Ecto neural progenitor cell (in vitro differentiated cells): ENCODE measurements at regions not wholly inside any gene's neighbourhood (a gene's known extent, or its start where the extent isn't known, plus 50 kb on each side); places are given as distances from the start of the nearest gene placed in this dataset.
"Not testable (repeated sequence)": the region's sequence is repeated elsewhere in the genome, so short reads cannot be mapped to it uniquely, and the experiment has no call there.

Source experiments
- DNase-seq: peaks from one replicate; pipeline ENCODE4 v3.0.0-alpha.2; 2018; ENCODE audit warnings: low spot score

DNA sequence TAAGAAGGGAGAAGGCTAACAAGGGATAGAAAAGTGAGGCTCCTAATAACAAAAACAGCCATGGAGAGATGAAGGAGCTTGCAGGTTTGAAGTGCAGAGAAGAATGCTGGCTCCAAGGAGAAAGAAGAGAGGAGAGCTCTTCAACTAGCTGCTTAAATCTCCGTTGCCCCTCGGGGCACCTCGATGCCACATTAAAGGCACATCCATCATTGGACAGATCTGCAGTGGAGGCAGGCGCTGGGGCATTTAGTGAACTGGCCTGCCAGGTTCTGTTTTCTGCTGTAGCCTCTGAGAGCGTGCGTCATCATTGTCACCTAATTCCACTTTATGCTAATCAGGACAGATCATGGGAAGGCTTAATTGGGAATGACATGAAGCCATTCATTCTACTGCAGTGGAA is 1426.2 kb upstream of the WWC1 start:
- DNase-seq = no peak

DNA sequence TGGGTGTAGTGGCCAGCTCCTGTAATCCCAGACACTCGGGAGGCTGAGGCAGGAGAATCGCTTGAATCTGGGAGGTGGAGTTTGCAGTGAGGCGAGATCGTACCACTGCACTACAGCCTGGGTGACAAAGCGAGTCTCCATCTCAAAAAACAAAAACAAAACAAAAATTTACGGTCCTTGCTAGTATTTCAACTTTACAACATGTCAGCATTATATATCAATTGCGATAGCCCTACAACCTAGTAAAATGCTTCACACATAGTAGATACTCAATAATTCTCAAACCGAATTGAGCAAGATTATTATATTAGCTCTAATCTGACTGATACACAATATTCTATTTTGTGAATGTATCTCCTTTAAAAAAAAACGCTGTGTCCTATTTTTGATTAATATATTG is 1411.0 kb upstream of the WWC1 start:
- no peak for DNase-seq

DNA sequence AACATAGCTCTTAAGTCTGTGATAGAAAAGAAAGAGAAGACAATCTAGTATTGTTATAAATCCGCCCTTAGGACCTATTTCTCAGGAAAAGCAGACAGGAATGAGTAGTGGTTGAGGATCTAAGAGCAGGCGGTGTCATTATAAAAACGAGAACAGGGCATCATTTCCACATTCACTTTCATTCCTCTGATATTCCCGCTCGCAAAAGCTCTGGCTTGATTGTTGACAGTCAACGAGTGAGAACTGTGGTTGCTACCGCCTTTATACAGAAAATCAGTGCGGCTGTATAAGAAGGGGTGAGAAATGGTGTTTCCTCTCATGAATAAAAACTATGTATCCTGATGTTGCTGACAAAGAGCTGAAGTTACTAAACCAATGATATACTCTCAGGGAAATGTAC is 1409.6 kb upstream of the WWC1 start:
- DNase-seq = no peak

DNA sequence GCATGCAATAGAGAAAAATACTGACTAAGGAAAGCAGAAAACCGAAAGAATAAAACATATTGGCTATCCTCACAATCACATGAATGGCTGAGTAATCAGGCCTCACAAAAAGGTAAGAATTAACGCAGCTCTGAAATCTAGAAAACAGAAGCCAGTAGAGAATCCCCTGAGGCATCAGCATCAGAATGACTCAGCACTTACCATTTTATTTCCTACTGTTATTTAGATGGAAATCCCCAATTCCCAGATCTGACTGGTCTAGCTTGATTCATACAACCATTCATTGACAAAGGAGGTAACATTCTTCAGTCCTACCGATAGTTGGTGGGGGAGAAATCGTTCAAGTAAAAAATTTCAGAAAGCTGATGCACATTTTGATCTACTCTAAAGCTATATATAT is 1408.4 kb upstream of the WWC1 start:
- no peak for DNase-seq

DNA sequence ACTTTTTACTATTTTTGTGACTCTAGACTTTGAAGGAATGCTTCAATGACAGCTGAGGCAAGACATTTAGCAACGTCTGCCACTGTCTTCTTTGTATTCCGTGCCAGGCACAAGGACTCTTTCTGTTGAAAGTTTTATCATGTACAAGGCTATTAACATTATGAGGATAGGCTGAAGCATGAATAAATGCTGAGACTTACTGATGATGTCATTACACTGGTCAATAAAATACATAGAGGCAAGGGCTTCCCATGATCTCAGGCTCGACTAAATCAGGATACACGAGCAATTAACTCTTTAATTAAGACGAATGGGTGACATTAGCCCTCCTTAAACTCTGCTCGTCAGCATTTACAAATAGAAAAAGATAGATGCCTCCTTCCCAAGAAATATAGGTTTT is 1393.3 kb upstream of the WWC1 start:
- no peak for DNase-seq

DNA sequence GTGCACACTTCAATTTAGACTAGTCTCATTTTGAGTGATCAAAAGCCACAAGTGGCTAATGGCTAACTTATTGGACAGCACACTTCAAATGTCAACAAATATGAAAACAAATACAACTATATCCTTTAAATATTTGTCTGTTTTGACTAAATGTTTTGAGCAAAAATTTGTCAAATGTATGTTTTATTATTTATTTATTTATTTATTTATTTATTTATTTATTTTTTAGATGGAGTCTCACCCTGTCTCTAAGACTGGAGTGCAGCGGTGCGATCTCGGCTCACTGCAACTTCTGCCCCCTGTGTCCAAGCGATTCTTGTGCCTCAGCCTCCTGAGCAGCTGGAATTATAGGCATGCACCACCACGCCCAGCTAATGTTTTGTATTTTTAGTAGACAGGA is 1392.1 kb upstream of the WWC1 start:
- no peak for DNase-seq

DNA sequence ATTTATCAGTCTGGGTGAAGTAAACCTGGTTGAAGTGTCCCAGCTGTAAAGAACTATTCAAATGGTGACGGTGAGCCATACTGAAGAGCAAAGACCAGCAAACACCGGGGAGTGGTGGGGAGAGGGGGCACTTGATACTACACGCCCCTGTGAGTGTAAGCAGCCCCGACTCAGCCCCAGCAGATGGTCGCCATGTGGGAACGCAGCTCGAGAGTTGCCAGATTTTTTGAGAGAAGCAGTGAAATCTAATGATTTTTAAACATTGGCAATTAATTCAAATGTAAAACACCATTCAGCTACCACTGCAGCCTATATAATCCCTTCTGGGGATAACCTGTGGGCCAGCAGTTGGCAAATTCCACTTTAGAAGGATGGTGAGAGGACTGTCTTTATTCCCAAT is 1386.9 kb upstream of the WWC1 start:
- no peak for DNase-seq

DNA sequence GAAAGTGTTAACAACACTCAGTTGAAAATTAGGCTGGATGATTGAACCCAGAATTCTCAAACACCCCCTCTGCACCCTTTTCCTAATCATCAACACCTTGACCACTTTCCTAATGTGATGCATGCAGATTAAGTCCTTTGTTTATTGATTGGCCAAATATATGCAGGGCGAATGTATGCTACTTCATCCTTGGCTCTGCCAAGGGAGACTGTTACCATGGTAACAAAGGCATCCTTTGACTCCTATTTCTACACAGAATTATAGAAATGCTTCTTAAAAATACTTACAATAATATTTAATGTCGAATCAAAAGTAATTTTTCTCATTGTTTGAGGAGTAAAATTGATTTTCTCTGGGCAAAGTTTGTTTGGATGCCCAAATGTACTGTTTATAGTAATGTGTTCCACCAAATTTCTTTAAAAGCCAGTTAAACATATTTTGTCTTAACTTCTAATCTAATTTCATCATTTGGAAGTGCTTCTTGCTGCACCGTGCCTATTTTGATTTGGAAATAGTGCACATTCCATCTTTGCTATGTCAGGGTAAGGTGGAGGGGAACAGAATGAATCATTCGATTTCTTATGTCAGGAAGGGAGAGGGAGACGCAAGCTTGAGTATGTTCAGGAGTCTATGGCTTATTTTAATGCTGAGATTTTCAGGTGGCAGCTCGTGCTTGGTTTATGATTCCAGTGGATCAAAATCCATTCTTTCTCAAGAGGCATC is 1384.3 kb upstream of the WWC1 start:
- no peak for DNase-seq

DNA sequence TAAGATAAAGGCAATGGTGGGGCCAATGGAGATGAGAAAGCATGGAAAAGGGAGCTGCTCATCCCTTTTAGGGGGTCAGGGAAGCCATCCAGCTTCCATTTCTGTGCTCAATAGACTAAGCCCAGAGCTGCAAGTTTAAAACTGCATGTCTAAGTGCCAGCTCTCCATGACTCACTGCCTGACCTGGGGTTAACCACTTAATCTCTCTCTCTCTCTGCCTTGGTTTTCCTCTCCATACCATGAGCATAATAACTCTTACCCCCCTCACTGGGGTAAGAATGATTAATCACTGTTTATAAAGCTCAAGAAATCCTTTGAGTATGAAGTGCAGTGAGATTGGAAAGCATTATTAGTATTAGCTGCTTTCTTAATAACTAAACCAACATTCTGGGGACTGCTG is 1382.4 kb upstream of the WWC1 start:
- DNase-seq = no peak

DNA sequence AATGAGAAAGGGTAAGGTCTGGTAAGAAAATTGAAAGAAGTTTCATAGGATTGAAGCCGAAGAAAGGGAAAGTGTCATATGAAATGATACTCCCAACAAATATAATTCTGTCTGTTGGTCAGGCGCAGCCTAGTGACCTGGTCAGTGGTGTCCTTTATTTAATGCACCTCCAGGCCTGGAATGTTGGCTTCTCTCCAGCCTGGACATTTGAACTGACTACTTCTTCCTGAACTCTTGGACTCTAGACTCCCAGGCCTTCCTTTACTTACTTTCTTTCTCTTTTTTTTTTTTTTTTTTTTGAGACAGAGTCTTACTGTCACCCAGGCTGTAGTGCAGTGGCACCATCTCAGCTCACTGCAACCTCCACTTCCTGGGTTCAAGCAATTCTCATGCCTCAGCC is 1381.5 kb upstream of the WWC1 start:
- no peak for DNase-seq

DNA sequence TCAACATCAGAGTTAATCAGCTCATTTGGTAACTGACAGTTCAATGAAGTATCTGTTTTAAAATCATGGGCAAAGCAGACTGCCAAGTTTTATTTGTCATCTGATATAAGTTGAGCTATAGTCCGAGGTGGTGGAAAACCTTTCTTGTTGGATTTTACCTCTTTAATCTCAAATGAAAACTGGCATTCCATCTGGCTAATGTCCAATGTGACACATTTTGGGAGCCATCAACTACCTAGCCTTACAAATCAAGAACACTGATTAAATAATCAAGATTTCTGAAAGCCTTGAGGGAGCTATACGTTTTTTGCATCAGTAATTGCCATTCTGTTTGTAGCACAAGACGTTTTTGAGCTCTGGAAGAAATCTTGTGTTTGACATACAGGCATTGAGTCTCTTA is 1380.5 kb upstream of the WWC1 start:
- no peak for DNase-seq

DNA sequence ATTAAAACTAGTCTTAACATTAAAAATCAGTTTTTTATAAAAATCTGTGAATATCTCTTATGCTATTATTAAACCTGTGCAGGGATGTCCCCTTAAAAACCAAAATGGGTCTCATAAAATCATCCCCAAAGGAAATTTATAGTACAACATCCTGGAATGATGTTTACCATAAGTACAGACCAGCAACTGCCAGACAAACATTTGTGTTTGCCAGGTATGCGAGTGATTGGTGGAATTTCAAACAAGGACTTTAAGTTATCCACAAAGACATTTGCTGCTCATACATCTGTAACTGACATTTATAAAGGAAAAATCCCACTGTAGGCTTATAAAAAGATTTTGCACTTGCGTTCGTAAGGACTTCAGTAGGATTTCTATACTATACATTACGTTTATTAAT is 1375.4 kb upstream of the WWC1 start:
- no peak for DNase-seq

DNA sequence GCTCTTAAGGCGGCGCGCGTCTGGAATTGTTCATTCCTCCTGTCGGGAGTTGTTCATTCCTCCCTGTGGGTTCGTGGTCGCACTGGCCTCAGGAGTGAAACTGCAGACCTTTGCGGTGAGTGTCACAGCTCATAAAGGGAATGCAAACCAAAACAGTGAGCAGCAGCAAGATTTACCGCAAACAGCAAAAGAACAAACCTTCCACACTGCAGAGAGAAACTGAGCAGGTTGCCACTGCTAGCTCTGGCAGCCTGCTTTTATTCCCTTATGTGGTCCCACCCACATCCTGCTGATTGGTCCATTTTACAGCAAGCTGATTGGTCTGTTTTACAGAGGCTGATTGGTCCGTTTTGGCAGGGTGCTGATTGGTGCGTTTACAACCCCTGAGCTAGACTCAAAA is 1365.3 kb upstream of the WWC1 start:
- no peak for DNase-seq

DNA sequence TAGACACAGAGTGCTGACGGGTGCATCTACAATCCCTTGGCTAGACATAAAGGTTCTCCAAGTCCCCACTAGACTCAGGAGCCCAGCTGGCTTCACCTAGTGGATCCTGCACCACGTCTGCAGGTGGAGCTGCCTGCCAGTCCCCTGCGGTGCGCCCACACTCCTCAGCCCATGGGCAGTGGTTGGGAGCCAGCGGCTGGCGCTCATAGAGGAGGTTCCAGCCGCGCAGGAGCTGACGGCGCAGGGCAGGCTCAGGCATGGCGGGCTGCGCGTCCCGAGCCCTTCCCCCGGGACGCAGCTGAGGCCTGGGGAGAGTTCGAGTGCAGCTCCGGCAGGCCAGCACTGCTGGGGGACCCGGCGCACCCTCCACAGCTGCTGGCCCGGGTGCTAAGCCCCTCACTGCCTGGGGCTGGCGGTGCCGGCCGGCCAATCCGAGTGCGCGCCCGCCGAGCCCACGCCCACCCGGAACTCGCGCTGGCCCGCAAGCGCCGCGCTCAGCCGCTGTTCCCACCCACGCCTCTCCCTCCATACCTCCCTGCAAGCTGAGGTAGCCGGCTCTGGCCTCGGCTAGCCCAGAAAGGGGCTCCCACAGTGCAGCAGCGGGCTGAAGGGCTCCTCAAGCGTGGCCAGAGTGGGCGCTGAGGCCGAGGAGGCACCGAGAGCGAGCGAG is 1364.5 kb upstream of the WWC1 start:
- not testable (repeated sequence) for DNase-seq

DNA sequence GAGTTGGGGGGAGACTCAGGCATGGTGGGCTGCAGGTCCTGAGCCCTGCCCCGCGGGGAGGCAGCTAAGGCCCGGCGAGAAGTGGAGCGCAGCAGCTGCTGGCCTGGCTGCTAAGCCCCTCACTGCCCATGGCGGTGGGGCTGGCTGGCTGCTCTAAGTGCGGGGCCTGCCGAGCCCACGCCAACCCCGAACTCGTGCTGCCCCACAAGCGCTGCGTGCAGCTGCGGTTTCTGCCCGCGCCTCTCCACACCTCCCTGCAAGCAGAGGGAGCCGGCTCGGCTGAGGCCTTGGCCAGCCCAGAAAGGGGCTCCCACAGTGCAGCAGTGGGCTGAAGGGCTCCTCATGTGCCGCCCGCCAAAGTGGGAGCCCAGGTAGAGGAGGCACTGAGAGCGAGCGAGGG is 1355.1 kb upstream of the WWC1 start:
- DNase-seq = no peak

DNA sequence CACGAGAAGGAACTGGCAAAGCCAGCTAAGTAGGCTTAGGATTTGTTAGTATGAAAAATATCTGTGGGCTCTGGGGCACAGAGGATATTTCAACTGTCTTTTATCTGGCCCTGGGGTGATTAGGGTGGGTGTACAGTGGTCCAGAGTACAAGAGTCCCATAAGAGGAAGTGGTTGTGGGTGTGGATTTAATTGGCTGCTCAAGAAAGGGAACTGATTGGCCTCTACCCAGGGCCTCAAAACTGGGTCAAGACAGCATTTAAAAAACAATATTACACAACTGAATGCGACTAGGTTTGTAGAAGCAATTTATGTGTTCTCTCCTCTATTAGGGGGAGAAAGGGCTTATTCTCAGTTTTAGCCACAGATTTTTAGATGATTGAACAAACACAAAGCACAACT is 1353.4 kb upstream of the WWC1 start:
- DNase-seq = no peak

DNA sequence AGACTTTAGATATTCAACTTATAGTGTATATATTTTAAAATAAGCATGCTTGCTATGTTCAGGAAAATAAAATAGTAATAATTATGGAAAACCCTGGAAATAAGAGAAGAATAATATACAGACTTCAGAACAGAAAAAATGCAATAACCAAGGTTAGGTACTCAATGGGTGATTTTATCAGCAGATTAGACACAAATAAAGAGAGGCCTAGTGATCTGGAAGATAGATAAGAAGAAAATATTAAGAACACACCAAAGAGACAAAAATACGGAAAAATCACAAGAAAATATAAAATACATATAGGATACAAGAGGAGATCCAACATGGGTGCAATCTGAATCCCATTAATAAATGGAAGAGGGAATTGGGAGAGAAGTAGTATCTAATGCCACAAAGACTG is 1348.5 kb upstream of the WWC1 start:
- no peak for DNase-seq

DNA sequence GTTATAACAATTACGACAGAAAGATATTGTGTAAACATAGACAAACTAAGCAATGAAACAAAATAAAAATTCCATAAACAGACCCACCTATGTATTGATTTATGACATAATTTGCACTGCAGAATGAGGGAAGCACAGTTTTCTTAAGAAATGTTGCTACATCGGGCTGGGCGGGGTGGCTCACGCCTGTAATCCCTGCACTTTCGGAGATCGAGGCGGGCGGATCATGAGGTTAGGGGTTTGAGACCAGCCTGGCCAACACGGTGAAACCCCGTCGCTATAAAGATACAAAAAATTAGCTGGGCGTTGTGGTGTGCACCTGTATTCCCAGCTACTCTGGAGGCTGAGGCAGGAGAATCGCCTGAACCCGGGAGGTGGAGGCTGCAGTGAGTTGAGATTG is 1344.4 kb upstream of the WWC1 start:
- DNase-seq = no peak

DNA sequence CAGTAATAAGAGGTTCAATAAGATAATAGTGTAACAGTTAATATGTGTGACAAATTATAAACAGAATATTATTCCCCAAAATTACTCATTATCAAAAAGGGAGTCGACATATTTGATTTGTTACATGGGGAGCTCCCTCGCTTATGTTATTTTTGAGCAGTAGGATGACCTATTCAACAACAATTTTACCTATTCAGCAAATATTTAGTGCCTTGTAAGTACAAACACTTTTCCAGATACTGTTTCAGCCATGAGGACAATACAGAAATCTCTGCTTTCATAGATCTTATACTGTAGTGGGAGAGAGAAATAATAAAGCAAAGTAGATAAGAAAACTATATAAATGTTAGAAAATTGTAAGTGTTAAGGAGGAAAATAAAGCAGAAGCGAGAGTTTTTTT is 1342.8 kb upstream of the WWC1 start:
- no peak for DNase-seq

DNA sequence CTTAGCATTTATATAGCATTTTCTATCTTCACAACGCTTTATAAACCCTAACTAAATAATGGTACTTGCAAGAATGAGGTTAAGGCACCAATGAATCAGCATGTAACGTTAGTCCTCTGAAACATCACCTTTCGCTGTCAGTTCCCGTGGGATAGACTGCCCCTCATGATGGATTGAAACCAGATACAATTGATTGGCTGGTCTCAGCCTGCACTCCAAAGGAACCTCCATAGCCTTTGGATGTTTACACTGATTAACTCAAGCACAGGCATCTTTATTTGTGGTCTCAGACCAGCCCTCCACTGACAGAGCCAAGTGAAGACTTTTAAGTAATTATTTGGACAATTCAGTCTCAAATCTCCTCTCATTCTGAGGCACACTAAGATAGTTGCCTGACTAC is 1339.4 kb upstream of the WWC1 start:
- DNase-seq = no peak

DNA sequence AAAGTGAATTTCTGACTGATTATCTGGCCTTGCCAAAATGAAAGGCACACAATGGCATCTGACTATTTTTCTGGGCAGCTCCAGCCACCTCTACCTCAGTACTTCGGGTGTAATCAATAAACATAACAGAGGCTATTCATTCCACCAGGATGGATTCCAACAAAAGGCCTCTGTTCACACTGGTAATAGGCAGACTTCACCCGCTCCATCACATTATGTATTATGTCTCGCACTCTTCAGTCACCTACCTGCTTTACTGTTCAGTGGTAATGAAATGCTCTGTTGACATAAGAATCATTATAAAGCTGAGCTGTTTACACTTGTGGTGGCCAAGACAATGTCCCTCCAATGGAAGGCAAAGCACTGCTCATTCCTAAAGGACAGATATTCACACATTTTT is 1333.7 kb upstream of the WWC1 start:
- DNase-seq = no peak

DNA sequence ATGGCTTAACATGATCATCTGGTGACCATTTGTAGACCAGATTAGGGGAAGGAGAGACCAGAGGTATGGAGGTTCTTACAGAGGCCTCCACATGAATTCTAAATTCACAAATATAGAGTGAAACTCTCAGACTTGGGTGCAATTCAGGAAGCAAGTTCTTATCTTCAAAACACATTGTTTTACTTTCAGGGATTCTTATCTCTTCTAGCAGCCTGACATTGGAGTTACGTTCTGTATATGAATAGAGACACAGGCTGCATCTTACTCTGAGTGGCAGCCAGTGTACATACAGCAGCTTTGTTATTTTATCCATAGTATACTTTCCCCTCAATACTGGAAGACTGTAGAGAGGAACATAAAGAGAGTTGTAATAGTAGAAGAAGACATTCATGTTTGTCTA is 1331.7 kb upstream of the WWC1 start:
- no peak for DNase-seq

DNA sequence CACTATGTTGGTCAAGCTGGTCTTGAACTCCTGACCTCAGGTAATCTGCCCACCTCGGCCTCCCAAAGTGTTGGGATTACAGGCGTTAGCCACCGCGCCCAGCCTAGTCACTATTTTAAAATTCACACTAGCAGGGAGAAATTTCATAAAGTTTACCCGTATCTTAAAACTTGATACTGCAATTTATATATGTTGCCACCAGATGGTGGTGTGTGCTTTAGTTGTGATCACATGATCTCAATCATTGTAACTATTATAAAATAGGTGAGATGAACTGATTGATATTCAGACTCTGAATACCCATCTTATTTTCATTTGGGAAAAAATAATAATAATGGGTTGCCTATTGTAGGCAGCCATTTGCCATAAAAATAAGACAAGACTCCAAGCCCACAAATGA is 1330.4 kb upstream of the WWC1 start:
- DNase-seq = no peak

DNA sequence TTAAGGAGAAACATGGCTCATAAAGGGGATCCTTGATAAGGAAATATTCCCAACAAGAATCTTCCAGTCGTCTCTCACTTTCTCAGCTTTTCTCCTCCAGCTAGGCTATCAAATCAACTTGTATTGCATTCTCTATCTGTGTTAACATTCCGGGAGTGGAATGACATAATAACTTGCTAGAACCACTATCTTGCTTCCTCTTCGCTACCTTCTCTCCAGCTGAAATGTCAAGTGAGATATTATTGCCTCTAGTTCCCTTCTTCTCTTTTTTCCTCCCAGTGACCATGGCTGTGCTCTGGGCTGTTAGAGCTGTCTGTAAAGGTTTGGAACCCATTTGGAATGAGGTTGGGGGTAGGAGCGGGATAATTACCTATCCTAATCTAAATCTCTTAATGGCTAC is 1329.5 kb upstream of the WWC1 start:
- DNase-seq = no peak
